ENCODE measurements at regions not wholly inside any gene's neighbourhood (a gene's known extent, or its start where the extent isn't known, plus 50 kb on each side); places are given as distances from the start of the nearest gene placed in this dataset.

DNA sequence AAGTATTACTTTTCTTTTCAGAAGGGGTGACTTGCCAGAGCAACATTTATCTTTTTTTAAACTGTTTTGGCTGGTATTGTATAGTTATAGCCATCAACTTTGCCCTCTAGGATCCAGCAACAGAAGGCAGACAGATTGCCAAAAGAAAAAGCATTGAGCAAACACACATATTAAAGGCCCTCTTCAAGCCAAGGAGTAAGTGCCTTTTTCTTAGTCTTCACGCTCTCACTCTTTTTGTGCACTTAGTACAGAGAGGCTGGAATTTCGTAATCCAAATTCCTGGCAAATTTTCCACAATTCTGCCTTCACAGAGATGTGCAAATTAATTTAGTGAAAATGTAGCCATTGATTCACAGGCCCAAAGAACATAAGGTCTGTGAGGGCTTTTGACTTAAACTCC, 253.1 kb upstream of the EDA2R start:
- TF ChIP-seq RAD21 (IDR thresholded peaks at IDR 0.05; ENCODE audit: low read depth) (no peak), NFIC (IDR thresholded peaks at IDR 0.05) (no peak)
- TF ChIP-seq, protein P1, sequence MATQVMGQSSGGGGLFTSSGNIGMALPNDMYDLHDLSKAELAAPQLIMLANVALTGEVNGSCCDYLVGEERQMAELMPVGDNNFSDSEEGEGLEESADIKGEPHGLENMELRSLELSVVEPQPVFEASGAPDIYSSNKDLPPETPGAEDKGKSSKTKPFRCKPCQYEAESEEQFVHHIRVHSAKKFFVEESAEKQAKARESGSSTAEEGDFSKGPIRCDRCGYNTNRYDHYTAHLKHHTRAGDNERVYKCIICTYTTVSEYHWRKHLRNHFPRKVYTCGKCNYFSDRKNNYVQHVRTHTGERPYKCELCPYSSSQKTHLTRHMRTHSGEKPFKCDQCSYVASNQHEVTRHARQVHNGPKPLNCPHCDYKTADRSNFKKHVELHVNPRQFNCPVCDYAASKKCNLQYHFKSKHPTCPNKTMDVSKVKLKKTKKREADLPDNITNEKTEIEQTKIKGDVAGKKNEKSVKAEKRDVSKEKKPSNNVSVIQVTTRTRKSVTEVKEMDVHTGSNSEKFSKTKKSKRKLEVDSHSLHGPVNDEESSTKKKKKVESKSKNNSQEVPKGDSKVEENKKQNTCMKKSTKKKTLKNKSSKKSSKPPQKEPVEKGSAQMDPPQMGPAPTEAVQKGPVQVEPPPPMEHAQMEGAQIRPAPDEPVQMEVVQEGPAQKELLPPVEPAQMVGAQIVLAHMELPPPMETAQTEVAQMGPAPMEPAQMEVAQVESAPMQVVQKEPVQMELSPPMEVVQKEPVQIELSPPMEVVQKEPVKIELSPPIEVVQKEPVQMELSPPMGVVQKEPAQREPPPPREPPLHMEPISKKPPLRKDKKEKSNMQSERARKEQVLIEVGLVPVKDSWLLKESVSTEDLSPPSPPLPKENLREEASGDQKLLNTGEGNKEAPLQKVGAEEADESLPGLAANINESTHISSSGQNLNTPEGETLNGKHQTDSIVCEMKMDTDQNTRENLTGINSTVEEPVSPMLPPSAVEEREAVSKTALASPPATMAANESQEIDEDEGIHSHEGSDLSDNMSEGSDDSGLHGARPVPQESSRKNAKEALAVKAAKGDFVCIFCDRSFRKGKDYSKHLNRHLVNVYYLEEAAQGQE (IDR thresholded peaks at IDR 0.05; ENCODE audit: low read depth) = no peak

All from Ishikawa (cell line).